CD4-positive, alpha-beta T cell (primary cell): ENCODE measurements at regions not wholly inside any gene's neighbourhood (a gene's known extent, or its start where the extent isn't known, plus 50 kb on each side); places are given as distances from the start of the nearest gene placed in this dataset.

Experiments
- ATAC-seq: fragments of 200-7000 bp; cut with Tn5 transposase; one replicate; pipeline ENCODE4 v1.10.0; 2022; ENCODE audit warnings: mild to moderate bottlenecking; ENCODE audit not compliant: poor library complexity
- CTCF ChIA-PET: fragments of 350-600 bp; sonication (Branson Sonifier 250); formaldehyde crosslinking; loops from one replicate; lab custom pipeline; 2021; ENCODE audit warnings: antibody characterized with exemption, inconsistent platforms; lab: Charles Lee
- POLR2A ChIA-PET: fragments of 350-600 bp; sonication (Branson Sonifier 250); formaldehyde crosslinking; loops from one replicate; lab custom pipeline; 2021; ENCODE audit warnings: antibody characterized with exemption, inconsistent platforms; lab: Charles Lee
- DNase-seq, 14 experiments: peaks; one replicate each; pipeline ENCODE4 v3.0.0-alpha.2; 2013 to 2020; ENCODE audit warnings: mixed read lengths in 2 of 14
- H3K27ac ChIP-seq, 2 donors: one replicate each; pipeline versions ENCODE4 v1.5.1 to v1.7.0; 2013; ENCODE audit warnings: low read length in 2 of 2, low read depth in 1 of 2, mild to moderate bottlenecking in 1 of 2
- H3K27me3 ChIP-seq, 2 experiments: 1 replicate in 1 of 2; 2 replicates in 1 of 2; pipeline versions ENCODE4 v1.6.1 to v1.7.0; 2013; ENCODE audit warnings: low read length in 2 of 2, control low read depth in 1 of 2, mild to moderate bottlenecking in 1 of 2, moderate library complexity in 1 of 2; ENCODE audit not compliant: insufficient read depth in 2 of 2, control insufficient read depth in 1 of 2
- H3K36me3 ChIP-seq: one replicate; pipeline ENCODE4 v1.6.1; 2013; ENCODE audit warnings: low read length, control low read depth; ENCODE audit not compliant: insufficient read depth
- H3K4me1 ChIP-seq: one replicate; pipeline ENCODE4 v1.6.1; 2013; ENCODE audit warnings: low read length, control low read depth; ENCODE audit not compliant: insufficient read depth
- H3K4me3 ChIP-seq: one replicate; pipeline ENCODE4 v1.5.1; 2013; ENCODE audit warnings: mild to moderate bottlenecking, low read length, moderate library complexity
- H3K9me3 ChIP-seq, 2 experiments: 1 replicate in 1 of 2; 2 replicates in 1 of 2; pipeline versions ENCODE4 v1.6.1 to v1.7.0; 2013; ENCODE audit warnings: low read length in 2 of 2, mild to moderate bottlenecking in 2 of 2, control low read depth in 1 of 2, moderate library complexity in 1 of 2; ENCODE audit not compliant: control insufficient read depth in 1 of 2, insufficient read depth in 1 of 2
- H3K27ac Mint-ChIP-seq: one replicate; pipeline ENCODE4 v1.8.0; 2020; ENCODE audit warnings: mixed read lengths
- H3K27me3 Mint-ChIP-seq: one replicate; pipeline ENCODE4 v1.8.0; 2021; ENCODE audit warnings: mixed read lengths
- H3K36me3 Mint-ChIP-seq: one replicate; pipeline ENCODE4 v1.8.0; 2021; ENCODE audit warnings: low read depth, mixed read lengths
- H3K4me1 Mint-ChIP-seq: one replicate; pipeline ENCODE4 v1.8.0; 2021; ENCODE audit warnings: low read depth, mixed read lengths
- H3K4me3 Mint-ChIP-seq: one replicate; pipeline ENCODE4 v1.8.0; 2020; ENCODE audit warnings: mild to moderate bottlenecking, mixed read lengths
- H3K9me3 Mint-ChIP-seq: one replicate; pipeline ENCODE4 v1.8.0; 2020; ENCODE audit warnings: mixed read lengths
- CTCF ChIP-seq: fragments of 200-600 bp; IDR thresholded peaks from one replicate; pipeline ENCODE4 v1.8.0; 2022; ENCODE audit warnings: antibody characterized with exemption, mild to moderate bottlenecking
- intact Hi-C, 2 experiments: fragments of 100-400 bp; cut with DNase I in 1 of 2; cut with micrococcal nuclease in 1 of 2; formaldehyde crosslinking; loops; one replicate each; pipeline versions ENCODE4 v1.15.1 to v1.9.0; 2023 to 2025; cut with DNase I, micrococcal nuclease

- Mint-ChIP-seq H3K9me3 (peaks cover 5% of the 10 kb centered on the region), H3K27me3 (no peaks in the 10 kb centered on the region), H3K27ac (no peak overlapping the region), H3K4me1 (no peaks in the 10 kb centered on the region), H3K36me3 (no peaks in the 10 kb centered on the region), H3K4me3 (no peak overlapping the region)
- no peak for DNase-seq
- H3K27ac ChIP-seq, result no peak overlapping the region
- H3K9me3 ChIP-seq, result no peaks in the 10 kb centered on the region
- no peaks in the 10 kb centered on the region for H3K4me1 ChIP-seq
- ChIA-PET POLR2A (no interaction called here), CTCF (no interaction called here)
- ATAC-seq, result no peak
- no peaks in the 10 kb centered on the region for H3K27me3 ChIP-seq
- H3K4me3 ChIP-seq, result no peak overlapping the region
- no peaks in the 10 kb centered on the region for H3K36me3 ChIP-seq
- TF ChIP-seq CTCF, result no peak
- intact Hi-C loops, result no loop called here
Observed at GRCh38 chr11:45518833-45519535, 146.4 kb downstream of the CHST1 start.

GRCh38 chr11:45518141-45518832 lies 147.1 kb downstream of the CHST1 start:
- H3K27ac ChIP-seq, result no peak overlapping the region
- POLR2A ChIA-PET, result no interaction called here

GRCh38 chr11:45517171-45517770 lies 148.2 kb downstream of the CHST1 start:
- Mint-ChIP-seq H3K4me1 (no peaks in the 10 kb centered on the region), H3K36me3 (no peaks in the 10 kb centered on the region), H3K27ac (no peak overlapping the region), H3K27me3 (no peaks in the 10 kb centered on the region), H3K9me3 (no peaks in the 10 kb centered on the region), H3K4me3 (no peak overlapping the region)
- ATAC-seq (no peak), DNase-seq (no peak)
- Histone ChIP-seq H3K27me3 (no peaks in the 10 kb centered on the region), H3K9me3 (no peaks in the 10 kb centered on the region), H3K27ac (no peak overlapping the region), H3K4me3 (no peak overlapping the region), H3K36me3 (no peaks in the 10 kb centered on the region), H3K4me1 (no peaks in the 10 kb centered on the region)
- ChIA-PET CTCF (no interaction called here), POLR2A (no interaction called here)
- TF ChIP-seq CTCF, result no peak
- intact Hi-C loops, result no loop called here

More at GRCh38 chr11:45518141-45518832, 147.1 kb downstream of the CHST1 start:
- no peaks in the 10 kb centered on the region for H3K4me1 Mint-ChIP-seq
- CTCF ChIA-PET, result no interaction called here
- no peak for TF ChIP-seq CTCF
- no peak overlapping the region for H3K4me3 Mint-ChIP-seq
- no peaks in the 10 kb centered on the region for H3K4me1 ChIP-seq
- no peaks in the 10 kb centered on the region for H3K36me3 ChIP-seq
- no peaks in the 10 kb centered on the region for H3K9me3 Mint-ChIP-seq
- no peaks in the 10 kb centered on the region for H3K36me3 Mint-ChIP-seq
- H3K27me3 Mint-ChIP-seq, result no peaks in the 10 kb centered on the region
- intact Hi-C loops, result no loop called here
- H3K4me3 ChIP-seq, result no peak overlapping the region
- no peaks in the 10 kb centered on the region for H3K27me3 ChIP-seq
- no peaks in the 10 kb centered on the region for H3K9me3 ChIP-seq
- no peak overlapping the region for H3K27ac Mint-ChIP-seq
- DNase-seq (no peak), ATAC-seq (no peak)
